ENCODE measurements at regions not wholly inside any gene's neighbourhood (a gene's known extent, or its start where the extent isn't known, plus 50 kb on each side); places are given as distances from the start of the nearest gene placed in this dataset.

DNA sequence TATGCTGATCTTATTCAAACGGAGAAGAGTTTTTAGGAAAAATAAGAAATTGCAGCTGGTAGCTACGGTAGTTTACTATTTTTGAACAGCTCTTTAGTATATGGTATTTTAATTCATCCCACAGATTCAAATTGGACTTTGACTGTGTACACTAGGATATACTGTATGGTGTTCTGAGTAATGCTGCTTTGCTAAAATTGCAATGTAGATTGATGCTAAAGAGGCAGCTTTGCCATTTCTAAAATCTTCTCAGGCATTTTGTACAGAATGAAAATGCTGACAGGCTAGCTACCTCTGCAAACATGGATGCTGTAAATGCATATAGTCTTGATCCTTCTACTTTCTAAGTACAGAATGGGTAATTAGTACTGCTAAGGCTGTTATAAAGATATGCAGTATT is 826.6 kb upstream of the POU3F3 start:
- H3K4me3 ChIP-seq (ENCODE audit: low read length), result no peak overlapping the region
- H3K27me3 ChIP-seq (replicated peaks; ENCODE audit: insufficient read depth, low read length), result no peaks in the 10 kb centered on the region
- DNase-seq, result no peak
- H4K20me1 ChIP-seq (ENCODE audit: insufficient read depth, low read length), result no peaks in the 10 kb centered on the region
- H3K4me1 ChIP-seq (ENCODE audit: low read length), result no peaks in the 10 kb centered on the region
- H2AFZ ChIP-seq (ENCODE audit: low read length), result no peak overlapping the region
- no peaks in the 10 kb centered on the region for H3F3A ChIP-seq (ENCODE audit: insufficient read depth, low read length)
- no peak overlapping the region for H3K9ac ChIP-seq (ENCODE audit: low read length)
- no peak overlapping the region for H3K4me2 ChIP-seq (ENCODE audit: low read depth, low read length)
- no peak for TF ChIP-seq EZH2phosphoT487 (IDR thresholded peaks at IDR 0.05; ENCODE audit: low read length)
- TF ChIP-seq EZH2 (optimal IDR thresholded peaks at IDR 0.05; ENCODE audit: low read depth, low read length), result no peak
- TF ChIP-seq, protein P1, sequence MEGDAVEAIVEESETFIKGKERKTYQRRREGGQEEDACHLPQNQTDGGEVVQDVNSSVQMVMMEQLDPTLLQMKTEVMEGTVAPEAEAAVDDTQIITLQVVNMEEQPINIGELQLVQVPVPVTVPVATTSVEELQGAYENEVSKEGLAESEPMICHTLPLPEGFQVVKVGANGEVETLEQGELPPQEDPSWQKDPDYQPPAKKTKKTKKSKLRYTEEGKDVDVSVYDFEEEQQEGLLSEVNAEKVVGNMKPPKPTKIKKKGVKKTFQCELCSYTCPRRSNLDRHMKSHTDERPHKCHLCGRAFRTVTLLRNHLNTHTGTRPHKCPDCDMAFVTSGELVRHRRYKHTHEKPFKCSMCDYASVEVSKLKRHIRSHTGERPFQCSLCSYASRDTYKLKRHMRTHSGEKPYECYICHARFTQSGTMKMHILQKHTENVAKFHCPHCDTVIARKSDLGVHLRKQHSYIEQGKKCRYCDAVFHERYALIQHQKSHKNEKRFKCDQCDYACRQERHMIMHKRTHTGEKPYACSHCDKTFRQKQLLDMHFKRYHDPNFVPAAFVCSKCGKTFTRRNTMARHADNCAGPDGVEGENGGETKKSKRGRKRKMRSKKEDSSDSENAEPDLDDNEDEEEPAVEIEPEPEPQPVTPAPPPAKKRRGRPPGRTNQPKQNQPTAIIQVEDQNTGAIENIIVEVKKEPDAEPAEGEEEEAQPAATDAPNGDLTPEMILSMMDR (IDR thresholded peaks at IDR 0.05; ENCODE audit: low read length), result no peak
- H3K9me2 ChIP-seq (replicated peaks; ENCODE audit: insufficient read depth, low read length), result no peaks in the 10 kb centered on the region
- H3K79me2 ChIP-seq (ENCODE audit: low read length), result no peaks in the 10 kb centered on the region
- H3K9me3 ChIP-seq (replicated peaks; ENCODE audit: insufficient read depth, low read length), result no peaks in the 10 kb centered on the region
- no peaks in the 10 kb centered on the region for H3K36me3 ChIP-seq (replicated peaks; ENCODE audit: insufficient read depth, low read length)
- no peak overlapping the region for H3K27ac ChIP-seq (ENCODE audit: low read length)

DNA sequence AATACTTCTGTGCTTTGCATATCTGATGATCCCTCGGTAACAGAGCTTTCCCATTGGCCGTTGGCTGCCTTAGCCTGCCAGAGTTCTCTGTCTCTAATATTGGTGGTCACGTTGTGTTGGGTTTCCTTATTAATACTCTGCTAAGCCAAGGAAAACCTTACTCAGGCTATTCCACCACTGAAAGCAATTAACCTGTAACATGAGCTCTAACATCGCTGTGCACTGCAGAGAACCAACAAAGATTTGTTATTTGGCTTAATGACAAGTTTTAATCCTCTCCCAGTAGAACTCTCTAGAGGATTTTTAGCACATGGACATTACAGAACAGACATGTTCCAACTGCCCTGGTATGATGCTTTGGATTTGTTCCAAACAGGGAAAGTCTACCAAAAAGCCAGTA is 825.9 kb upstream of the POU3F3 start:
- H3K4me3 ChIP-seq (ENCODE audit: low read length), result no peak overlapping the region
- H3K4me1 ChIP-seq (ENCODE audit: low read length), result no peaks in the 10 kb centered on the region
- H3K27ac ChIP-seq (ENCODE audit: low read length), result no peak overlapping the region
- H3K79me2 ChIP-seq (ENCODE audit: low read length), result no peaks in the 10 kb centered on the region
- TF ChIP-seq EZH2phosphoT487 (IDR thresholded peaks at IDR 0.05; ENCODE audit: low read length) (no peak), EZH2 (optimal IDR thresholded peaks at IDR 0.05; ENCODE audit: low read depth, low read length) (no peak)
- TF ChIP-seq, protein P1 (IDR thresholded peaks at IDR 0.05; ENCODE audit: low read length), result no peak
- no peaks in the 10 kb centered on the region for H4K20me1 ChIP-seq (ENCODE audit: insufficient read depth, low read length)
- no peaks in the 10 kb centered on the region for H3K27me3 ChIP-seq (replicated peaks; ENCODE audit: insufficient read depth, low read length)
- no peak overlapping the region for H2AFZ ChIP-seq (ENCODE audit: low read length)
- H3K9ac ChIP-seq (ENCODE audit: low read length), result no peak overlapping the region
- H3F3A ChIP-seq (ENCODE audit: insufficient read depth, low read length), result no peaks in the 10 kb centered on the region
- no peak overlapping the region for H3K4me2 ChIP-seq (ENCODE audit: low read depth, low read length)
- no peaks in the 10 kb centered on the region for H3K9me3 ChIP-seq (replicated peaks; ENCODE audit: insufficient read depth, low read length)
- no peaks in the 10 kb centered on the region for H3K9me2 ChIP-seq (replicated peaks; ENCODE audit: insufficient read depth, low read length)
- DNase-seq, result no peak
- no peaks in the 10 kb centered on the region for H3K36me3 ChIP-seq (replicated peaks; ENCODE audit: insufficient read depth, low read length)

DNA sequence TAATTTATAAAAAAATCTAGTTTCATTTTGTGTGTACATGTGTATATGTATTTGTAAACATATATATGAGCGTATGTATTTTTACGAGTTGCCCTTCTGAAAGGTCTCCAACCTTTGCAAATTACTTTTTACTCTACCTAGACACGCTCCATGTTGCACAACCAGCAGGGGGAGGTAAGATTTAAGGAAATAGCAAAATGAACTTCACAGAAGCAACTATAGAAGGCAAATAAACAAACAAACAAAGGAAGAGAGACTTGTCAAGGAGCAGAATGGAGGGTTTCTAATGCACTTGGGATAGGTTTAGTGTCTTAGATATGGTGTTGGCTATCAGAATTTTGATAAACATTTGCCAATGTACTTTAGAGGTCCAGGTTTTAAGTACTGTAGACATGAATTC is 820.5 kb upstream of the POU3F3 start:
- Histone ChIP-seq H3K27me3 (replicated peaks; ENCODE audit: insufficient read depth, low read length) (no peaks in the 10 kb centered on the region), H3K4me2 (ENCODE audit: low read depth, low read length) (no peak overlapping the region), H2AFZ (ENCODE audit: low read length) (no peak overlapping the region), H3K27ac (ENCODE audit: low read length) (no peak overlapping the region), H3K4me1 (ENCODE audit: low read length) (no peaks in the 10 kb centered on the region), H3K36me3 (replicated peaks; ENCODE audit: insufficient read depth, low read length) (no peaks in the 10 kb centered on the region), H3K4me3 (ENCODE audit: low read length) (no peak overlapping the region), H3K79me2 (ENCODE audit: low read length) (no peaks in the 10 kb centered on the region), H3K9me2 (replicated peaks; ENCODE audit: insufficient read depth, low read length) (no peaks in the 10 kb centered on the region), H3F3A (ENCODE audit: insufficient read depth, low read length) (no peaks in the 10 kb centered on the region), H3K9ac (ENCODE audit: low read length) (no peak overlapping the region), H4K20me1 (ENCODE audit: insufficient read depth, low read length) (no peaks in the 10 kb centered on the region), H3K9me3 (replicated peaks; ENCODE audit: insufficient read depth, low read length) (no peaks in the 10 kb centered on the region)
- TF ChIP-seq, protein P1 (IDR thresholded peaks at IDR 0.05; ENCODE audit: low read length), result peak; percentile 71
- TF ChIP-seq EZH2phosphoT487 (IDR thresholded peaks at IDR 0.05; ENCODE audit: low read length), result no peak
- peak; percentile 49 for DNase-seq

Measured in MM.1S (cell line).